HG03565 (cell line): ENCODE measurements at regions not wholly inside any gene's neighbourhood (a gene's known extent, or its start where the extent isn't known, plus 50 kb on each side); places are given as distances from the start of the nearest gene placed in this dataset.
"Not testable (repeated sequence)": the region's sequence is repeated elsewhere in the genome, so short reads cannot be mapped to it uniquely, and the experiment has no call there.

Experiments used
- ATAC-seq: cut with Tn5 transposase; IDR thresholded peaks from one replicate; pipeline ENCODE4 v1.9.1; 2021; ENCODE audit warnings: mild to moderate bottlenecking, moderate library complexity; ENCODE audit not compliant: unreplicated experiment

GRCh38 chr12:33588725-33589405 lies 149.2 kb upstream of the SYT10 start:
- ATAC-seq = no peak

- no peak for ATAC-seq
These were observed 150.0 kb upstream of the SYT10 start for GRCh38 chr12:33589576-33590114.

- ATAC-seq = no peak
These were observed 154.1 kb upstream of the SYT10 start for GRCh38 chr12:33593753-33594152.

- no peak for ATAC-seq
These were observed 156.4 kb upstream of the SYT10 start for GRCh38 chr12:33596061-33596460.

- ATAC-seq = no peak
These were observed 157.2 kb upstream of the SYT10 start for GRCh38 chr12:33596814-33597213.

- no peak for ATAC-seq
These were observed 162.9 kb upstream of the SYT10 start for GRCh38 chr12:33602515-33602914.

- no peak for ATAC-seq
These were observed 166.1 kb upstream of the SYT10 start for GRCh38 chr12:33605757-33606156.

GRCh38 chr12:33609910-33610309 lies 170.3 kb upstream of the SYT10 start:
- no peak for ATAC-seq

- ATAC-seq = no peak
These were observed 175.0 kb upstream of the SYT10 start for GRCh38 chr12:33614630-33615029.

GRCh38 chr12:33617218-33617617 lies 177.6 kb upstream of the SYT10 start:
- no peak for ATAC-seq

GRCh38 chr12:33628087-33628486 lies 188.5 kb upstream of the SYT10 start:
- ATAC-seq = no peak

GRCh38 chr12:33634544-33634943 lies 194.9 kb upstream of the SYT10 start:
- no peak for ATAC-seq

- ATAC-seq = not testable (repeated sequence)
These were observed 197.3 kb upstream of the SYT10 start for GRCh38 chr12:33636930-33637329.

- ATAC-seq = no peak
These were observed 200.4 kb upstream of the SYT10 start for GRCh38 chr12:33639975-33640374.

GRCh38 chr12:33649992-33650391 lies 210.4 kb upstream of the SYT10 start:
- no peak for ATAC-seq

GRCh38 chr12:33650832-33651231 lies 211.2 kb upstream of the SYT10 start:
- ATAC-seq = no peak

GRCh38 chr12:33653362-33653761 lies 213.7 kb upstream of the SYT10 start:
- ATAC-seq = no peak

GRCh38 chr12:33654313-33654712 lies 214.7 kb upstream of the SYT10 start:
- ATAC-seq = no peak

- no peak for ATAC-seq
These were observed 223.5 kb upstream of the SYT10 start for GRCh38 chr12:33663000-33663654.

GRCh38 chr12:33669349-33669748 lies 229.7 kb upstream of the SYT10 start:
- ATAC-seq = no peak

GRCh38 chr12:33670284-33670683 lies 230.7 kb upstream of the SYT10 start:
- ATAC-seq = no peak

GRCh38 chr12:33671676-33672075 lies 232.1 kb upstream of the SYT10 start:
- ATAC-seq = no peak
